ENCODE measurements at regions not wholly inside any gene's neighbourhood (a gene's known extent, or its start where the extent isn't known, plus 50 kb on each side); places are given as distances from the start of the nearest gene placed in this dataset.

GRCh38 chr4:117971403-117971802, 62.9 kb upstream of the NDST3 start:
- DNase-seq, result no peak

GRCh38 chr4:117983541-117984365, 50.5 kb upstream of the NDST3 start:
- DNase-seq, result no peak

- no peak for DNase-seq
These were observed 50.0 kb upstream of the NDST3 start for GRCh38 chr4:117984366-117984680.
